HG03457 (cell line): ENCODE measurements at regions not wholly inside any gene's neighbourhood (a gene's known extent, or its start where the extent isn't known, plus 50 kb on each side); places are given as distances from the start of the nearest gene placed in this dataset.
A peak's percentile ranks its signal among the peaks of the same experiment; 100 is the strongest.
"Not testable (repeated sequence)": the region's sequence is repeated elsewhere in the genome, so short reads cannot be mapped to it uniquely, and the experiment has no call there.

Source experiments
- ATAC-seq: cut with Tn5 transposase; IDR thresholded peaks from one replicate; pipeline ENCODE4 v1.9.1; 2021; ENCODE audit warnings: moderate number of reproducible peaks; ENCODE audit not compliant: unreplicated experiment

GRCh38 chr3:87621667-87622066, 345.3 kb upstream of the POU1F1 start:
- peak; percentile 92 for ATAC-seq

GRCh38 chr3:87615506-87615905, 339.1 kb upstream of the POU1F1 start:
- no peak for ATAC-seq

- no peak for ATAC-seq
These were observed 338.6 kb upstream of the POU1F1 start for GRCh38 chr3:87614998-87615397.

GRCh38 chr3:87607234-87607633, 330.9 kb upstream of the POU1F1 start:
- no peak for ATAC-seq

GRCh38 chr3:87595798-87596197, 319.4 kb upstream of the POU1F1 start:
- ATAC-seq: no peak

- no peak for ATAC-seq
These were observed 304.9 kb upstream of the POU1F1 start for GRCh38 chr3:87581240-87581639.

- no peak for ATAC-seq
These were observed 300.4 kb upstream of the POU1F1 start for GRCh38 chr3:87576752-87577151.

- no peak for ATAC-seq
These were observed 299.2 kb upstream of the POU1F1 start for GRCh38 chr3:87575550-87575949.

GRCh38 chr3:87568331-87568730, 291.9 kb upstream of the POU1F1 start:
- no peak for ATAC-seq

- no peak for ATAC-seq
These were observed 288.1 kb upstream of the POU1F1 start for GRCh38 chr3:87564438-87564837.

GRCh38 chr3:87563712-87564111, 287.3 kb upstream of the POU1F1 start:
- no peak for ATAC-seq

GRCh38 chr3:87558492-87558891, 282.1 kb upstream of the POU1F1 start:
- no peak for ATAC-seq

GRCh38 chr3:87555290-87555689, 278.9 kb upstream of the POU1F1 start:
- no peak for ATAC-seq

- no peak for ATAC-seq
These were observed 276.7 kb upstream of the POU1F1 start for GRCh38 chr3:87553058-87553457.

GRCh38 chr3:87550892-87551291, 274.5 kb upstream of the POU1F1 start:
- ATAC-seq: no peak

GRCh38 chr3:87549208-87549607, 272.8 kb upstream of the POU1F1 start:
- no peak for ATAC-seq

GRCh38 chr3:87548271-87548670, 271.9 kb upstream of the POU1F1 start:
- no peak for ATAC-seq

GRCh38 chr3:87546216-87546615, 269.8 kb upstream of the POU1F1 start:
- no peak for ATAC-seq

GRCh38 chr3:87543408-87543807, 267.0 kb upstream of the POU1F1 start:
- not testable (repeated sequence) for ATAC-seq

- ATAC-seq: no peak
These were observed 265.3 kb upstream of the POU1F1 start for GRCh38 chr3:87541723-87542122.

- ATAC-seq: not testable (repeated sequence)
These were observed 262.3 kb upstream of the POU1F1 start for GRCh38 chr3:87538722-87539121.

- ATAC-seq: no peak
These were observed 233.0 kb upstream of the POU1F1 start for GRCh38 chr3:87509401-87509800.

GRCh38 chr3:87508921-87509320, 232.5 kb upstream of the POU1F1 start:
- ATAC-seq: no peak

GRCh38 chr3:87507753-87508152, 231.4 kb upstream of the POU1F1 start:
- no peak for ATAC-seq
